ENCODE measurements at regions not wholly inside any gene's neighbourhood (a gene's known extent, or its start where the extent isn't known, plus 50 kb on each side); places are given as distances from the start of the nearest gene placed in this dataset.

DNA sequence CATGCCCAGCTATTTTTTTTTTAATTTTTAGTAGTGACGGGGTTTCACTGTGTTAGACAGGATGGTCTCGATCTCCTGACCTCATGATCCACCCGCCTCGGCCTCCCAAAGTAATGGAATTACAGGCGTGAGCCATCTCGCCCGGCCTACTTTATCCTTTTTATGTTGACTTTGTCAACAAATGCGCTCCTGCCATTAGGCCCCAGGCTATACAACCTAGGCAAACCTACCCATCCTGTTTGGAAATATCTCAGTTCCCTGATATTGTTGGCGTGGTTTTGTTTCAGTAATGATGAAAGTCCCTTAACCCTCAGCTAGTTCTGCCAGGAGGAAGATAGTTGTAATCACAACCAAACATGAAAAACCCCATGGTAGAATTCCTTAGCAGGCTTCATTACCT, 249.4 kb upstream of the SOX11 start:
- Mint-ChIP-seq H3K36me3 (ENCODE audit: unreplicated experiment) (no peaks in the 10 kb centered on the region), H3K27ac (ENCODE audit: unreplicated experiment) (no peak overlapping the region), H3K9me3 (ENCODE audit: unreplicated experiment) (no peaks in the 10 kb centered on the region), H3K4me1 (ENCODE audit: low read depth, unreplicated experiment) (no peaks in the 10 kb centered on the region), H3K27me3 (ENCODE audit: unreplicated experiment) (no peaks in the 10 kb centered on the region), H3K4me3 (ENCODE audit: unreplicated experiment) (no peak overlapping the region)
- no peak for DNase-seq
- TF ChIP-seq, protein P1, sequence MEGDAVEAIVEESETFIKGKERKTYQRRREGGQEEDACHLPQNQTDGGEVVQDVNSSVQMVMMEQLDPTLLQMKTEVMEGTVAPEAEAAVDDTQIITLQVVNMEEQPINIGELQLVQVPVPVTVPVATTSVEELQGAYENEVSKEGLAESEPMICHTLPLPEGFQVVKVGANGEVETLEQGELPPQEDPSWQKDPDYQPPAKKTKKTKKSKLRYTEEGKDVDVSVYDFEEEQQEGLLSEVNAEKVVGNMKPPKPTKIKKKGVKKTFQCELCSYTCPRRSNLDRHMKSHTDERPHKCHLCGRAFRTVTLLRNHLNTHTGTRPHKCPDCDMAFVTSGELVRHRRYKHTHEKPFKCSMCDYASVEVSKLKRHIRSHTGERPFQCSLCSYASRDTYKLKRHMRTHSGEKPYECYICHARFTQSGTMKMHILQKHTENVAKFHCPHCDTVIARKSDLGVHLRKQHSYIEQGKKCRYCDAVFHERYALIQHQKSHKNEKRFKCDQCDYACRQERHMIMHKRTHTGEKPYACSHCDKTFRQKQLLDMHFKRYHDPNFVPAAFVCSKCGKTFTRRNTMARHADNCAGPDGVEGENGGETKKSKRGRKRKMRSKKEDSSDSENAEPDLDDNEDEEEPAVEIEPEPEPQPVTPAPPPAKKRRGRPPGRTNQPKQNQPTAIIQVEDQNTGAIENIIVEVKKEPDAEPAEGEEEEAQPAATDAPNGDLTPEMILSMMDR (IDR thresholded peaks at IDR 0.05; ENCODE audit: partially characterized antibody, unreplicated experiment), result no peak

DNA sequence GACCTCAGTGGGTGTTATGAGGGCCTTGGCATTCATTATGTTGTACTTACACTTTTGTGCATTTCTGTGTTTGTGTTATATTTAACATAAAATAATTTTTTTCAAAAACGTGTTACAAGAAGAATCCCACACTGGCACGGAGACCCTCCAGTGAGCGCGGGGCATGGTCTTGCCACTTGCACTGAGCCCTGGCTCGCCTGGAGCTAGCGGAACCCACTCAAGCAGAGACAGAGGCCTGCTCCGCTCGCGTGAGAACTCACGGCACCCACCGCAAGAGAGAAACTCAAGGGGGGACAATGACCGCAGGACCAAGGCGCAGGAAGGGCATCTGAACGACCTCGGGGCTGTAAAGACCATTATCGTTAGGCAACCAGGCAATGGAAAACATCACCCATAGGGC, 248.0 kb upstream of the SOX11 start:
- DNase-seq, result no peak
- Mint-ChIP-seq H3K9me3 (ENCODE audit: unreplicated experiment) (no peaks in the 10 kb centered on the region), H3K27me3 (ENCODE audit: unreplicated experiment) (no peaks in the 10 kb centered on the region), H3K36me3 (ENCODE audit: unreplicated experiment) (no peaks in the 10 kb centered on the region), H3K4me3 (ENCODE audit: unreplicated experiment) (no peak overlapping the region), H3K4me1 (ENCODE audit: low read depth, unreplicated experiment) (no peaks in the 10 kb centered on the region), H3K27ac (ENCODE audit: unreplicated experiment) (no peak overlapping the region)
- TF ChIP-seq, protein P1 (IDR thresholded peaks at IDR 0.05; ENCODE audit: partially characterized antibody, unreplicated experiment), result no peak

DNA sequence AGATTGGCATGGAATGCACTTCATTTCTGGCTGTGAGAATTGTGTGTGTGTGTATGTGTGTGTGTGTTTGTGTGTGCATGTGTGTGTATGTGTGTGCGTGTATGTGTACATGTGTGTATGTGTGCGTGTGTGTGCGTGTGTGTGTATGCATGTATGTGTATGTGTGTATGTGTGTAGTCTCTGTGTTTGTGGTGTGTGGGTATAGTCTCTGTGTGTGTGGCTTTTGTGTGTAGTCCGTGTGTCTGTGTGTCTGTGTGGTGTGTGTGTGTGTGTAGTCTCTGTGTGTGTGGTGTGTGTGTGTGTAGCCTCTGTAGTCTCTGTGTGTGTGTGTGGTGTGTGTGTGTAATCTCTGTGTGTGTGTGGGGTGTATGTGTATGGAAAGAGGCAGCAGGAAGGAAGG, 247.3 kb upstream of the SOX11 start:
- Mint-ChIP-seq H3K4me3 (ENCODE audit: unreplicated experiment) (no peak overlapping the region), H3K4me1 (ENCODE audit: low read depth, unreplicated experiment) (no peaks in the 10 kb centered on the region), H3K9me3 (ENCODE audit: unreplicated experiment) (no peaks in the 10 kb centered on the region), H3K27me3 (ENCODE audit: unreplicated experiment) (no peaks in the 10 kb centered on the region), H3K36me3 (ENCODE audit: unreplicated experiment) (no peaks in the 10 kb centered on the region), H3K27ac (ENCODE audit: unreplicated experiment) (no peak overlapping the region)
- no peak for DNase-seq
- TF ChIP-seq, protein P1 (IDR thresholded peaks at IDR 0.05; ENCODE audit: partially characterized antibody, unreplicated experiment), result no peak

DNA sequence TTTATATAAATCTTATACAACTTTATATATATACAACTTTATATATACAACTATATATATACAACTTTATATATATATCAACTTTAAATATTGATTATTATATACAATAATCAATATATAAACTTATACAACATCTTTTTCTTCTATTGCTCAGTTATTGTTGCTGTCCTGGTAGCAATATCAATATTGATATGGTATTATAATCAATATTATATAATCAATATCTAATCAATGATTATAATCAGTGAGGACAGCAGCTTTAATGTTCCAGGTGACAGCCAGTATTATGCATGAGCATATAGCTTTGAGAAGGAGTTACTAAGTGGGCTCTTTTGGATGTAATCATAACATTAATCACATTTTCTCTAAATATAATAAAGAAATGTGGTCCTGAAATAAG, 242.3 kb upstream of the SOX11 start:
- H3K9me3 Mint-ChIP-seq (ENCODE audit: unreplicated experiment), result no peaks in the 10 kb centered on the region
- TF ChIP-seq, protein P1 (IDR thresholded peaks at IDR 0.05; ENCODE audit: partially characterized antibody, unreplicated experiment), result no peak

DNA sequence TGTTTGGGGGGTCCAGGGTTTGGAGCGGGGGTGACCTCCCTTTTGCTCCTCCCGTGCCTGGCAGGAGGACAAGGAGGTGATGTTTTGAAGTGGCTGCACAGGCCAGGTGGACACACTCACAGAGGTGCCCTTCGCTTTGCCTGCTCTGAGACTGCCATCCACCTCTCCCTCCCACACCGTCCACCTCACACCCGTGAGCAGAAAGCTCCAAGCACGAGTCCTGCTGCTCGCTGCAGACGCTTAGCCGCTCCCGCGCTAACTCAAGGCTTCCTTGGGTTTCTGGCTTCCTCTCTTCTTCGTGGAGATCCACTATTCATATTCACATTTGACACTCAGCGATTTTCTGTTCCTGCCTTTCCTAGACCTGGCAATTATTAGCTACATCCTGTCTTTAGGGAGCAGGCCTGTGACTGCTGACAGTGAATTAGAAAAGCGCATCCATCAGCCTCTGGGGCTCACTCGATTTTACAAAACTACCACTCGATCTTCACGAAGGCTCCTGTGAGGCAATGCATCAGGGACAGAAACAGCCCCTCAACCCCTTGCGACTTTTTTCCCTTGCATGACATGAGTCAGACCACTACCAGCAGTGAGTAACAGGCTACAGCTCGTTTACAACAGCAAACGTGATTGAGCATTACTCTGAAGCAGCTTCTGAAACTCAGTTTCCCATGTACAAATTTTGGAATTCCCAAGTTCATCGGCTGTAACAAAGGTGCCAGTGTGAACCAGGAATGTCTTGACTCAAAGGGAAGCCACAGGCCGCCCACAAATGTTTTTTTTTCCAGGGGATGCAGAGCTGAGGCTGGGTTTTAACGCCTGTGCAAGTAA, 238.7 kb upstream of the SOX11 start:
- H3K27me3 Mint-ChIP-seq (ENCODE audit: unreplicated experiment), result no peaks in the 10 kb centered on the region
- no peak overlapping the region for H3K4me3 Mint-ChIP-seq (ENCODE audit: unreplicated experiment)
- no peaks in the 10 kb centered on the region for H3K9me3 Mint-ChIP-seq (ENCODE audit: unreplicated experiment)
- H3K4me1 Mint-ChIP-seq (ENCODE audit: low read depth, unreplicated experiment), result peaks cover 8% of the 10 kb centered on the region
- DNase-seq, result no peak
- TF ChIP-seq, protein P1 (IDR thresholded peaks at IDR 0.05; ENCODE audit: partially characterized antibody, unreplicated experiment), result no peak
- no peak overlapping the region for H3K27ac Mint-ChIP-seq (ENCODE audit: unreplicated experiment)
- no peaks in the 10 kb centered on the region for H3K36me3 Mint-ChIP-seq (ENCODE audit: unreplicated experiment)

More for the DNA sequence above, 242.3 kb upstream of the SOX11 start:
- H3K27me3 Mint-ChIP-seq (ENCODE audit: unreplicated experiment), result no peaks in the 10 kb centered on the region
- DNase-seq, result no peak
- H3K4me1 Mint-ChIP-seq (ENCODE audit: low read depth, unreplicated experiment), result peaks cover 8% of the 10 kb centered on the region
- no peak overlapping the region for H3K27ac Mint-ChIP-seq (ENCODE audit: unreplicated experiment)
- no peak overlapping the region for H3K4me3 Mint-ChIP-seq (ENCODE audit: unreplicated experiment)
- H3K36me3 Mint-ChIP-seq (ENCODE audit: unreplicated experiment), result no peaks in the 10 kb centered on the region
